ENCODE measurements at regions not wholly inside any gene's neighbourhood (a gene's known extent, or its start where the extent isn't known, plus 50 kb on each side); places are given as distances from the start of the nearest gene placed in this dataset.

GRCh38 chr6:40879169-40879568, 159.9 kb downstream of the UNC5CL start:
- no peak for ATAC-seq
- no peak overlapping the region for H3K27ac ChIP-seq (ENCODE audit: extremely low read length, insufficient read depth, low read length)
- no peaks in the 10 kb centered on the region for H3K9me3 ChIP-seq (ENCODE audit: low read length)
- BruUV-seq (replicated peaks), result no TSS peak
- no peaks in the 10 kb centered on the region for H3K79me2 ChIP-seq (ENCODE audit: insufficient read depth, low read length)
- CTCF ChIA-PET (ENCODE audit: low intra/inter-chr PET ratio, low total read pairs), result no interaction called here
- 4% methylated on average over 2 of the region's 2 CpGs for WGBS (ENCODE audit: low lambda C conversion rate)
- no peak overlapping the region for H3K4me2 ChIP-seq (ENCODE audit: low read depth, low read length)
- H4K20me1 ChIP-seq (ENCODE audit: insufficient read depth, low read length), result no peaks in the 10 kb centered on the region
- intact Hi-C loops (cut with micrococcal nuclease; ENCODE audit: unreplicated experiment) (no loop called here), in situ Hi-C loops (cut with HindIII; ENCODE audit: extremely low pct_ligation_motif_present, low pct_unique_long_range_greater_than_20kb) (no loop called here)
- TF ChIP-seq ARID4A (CRISPR knock-in tag; IDR thresholded peaks at IDR 0.05; ENCODE audit: borderline replicate concordance), result no peak
- TF ChIP-seq PITX1 (CRISPR knock-in tag; IDR thresholded peaks at IDR 0.05), result no peak
- TF ChIP-seq SNAPC2 (CRISPR knock-in tag; IDR thresholded peaks at IDR 0.05), result no peak
- no peak for TF ChIP-seq ZBTB38 (CRISPR knock-in tag; IDR thresholded peaks at IDR 0.05)
- no peak for TF ChIP-seq MATR3 (CRISPR knock-in tag; IDR thresholded peaks at IDR 0.05)
- TF ChIP-seq TGIF2 (CRISPR knock-in tag; IDR thresholded peaks at IDR 0.05), result no peak
- no peak for TF ChIP-seq ZFX (CRISPR knock-in tag; IDR thresholded peaks at IDR 0.05; ENCODE audit: low read depth)
- TF ChIP-seq NR2C2 (CRISPR knock-in tag; IDR thresholded peaks at IDR 0.05; ENCODE audit: borderline replicate concordance), result no peak
- TF ChIP-seq TCF7 (IDR thresholded peaks at IDR 0.05; ENCODE audit: low read depth), result no peak
- no peak for TF ChIP-seq MIER2 (CRISPR knock-in tag; IDR thresholded peaks at IDR 0.05)
- TF ChIP-seq MAF1 (CRISPR knock-in tag; IDR thresholded peaks at IDR 0.05; ENCODE audit: borderline replicate concordance), result no peak
- TF ChIP-seq MEIS1 (CRISPR knock-in tag; IDR thresholded peaks at IDR 0.05; ENCODE audit: borderline replicate concordance), result no peak
- TF ChIP-seq ZNF704 (CRISPR knock-in tag; IDR thresholded peaks at IDR 0.05; ENCODE audit: borderline replicate concordance), result no peak
- TF ChIP-seq BRCA1 (CRISPR knock-in tag; IDR thresholded peaks at IDR 0.05), result no peak
- POLR2A ChIA-PET, result no interaction called here
- no peak overlapping the region for H2AFZ ChIP-seq (ENCODE audit: low read length)
- H3K36me3 ChIP-seq (replicated peaks in 1 of 2; ENCODE audit: control insufficient read depth in 1 of 2, insufficient read depth in 2 of 2, low read length in 2 of 2), result no peaks in the 10 kb centered on the region
- H3K4me1 ChIP-seq (ENCODE audit: insufficient read depth, low read length), result peaks cover 5% of the 10 kb centered on the region; the same call in 1 of the 2 replicates
- DNase-seq (ENCODE audit: low spot score), result no peak
- no peak overlapping the region for H3K9ac ChIP-seq (ENCODE audit: insufficient read depth, low read depth, low read length)
- FAIRE-seq, result no peak
- H3K27me3 ChIP-seq (ENCODE audit: control insufficient read depth in 1 of 2, insufficient read depth in 2 of 2, low read length in 2 of 2), result peaks cover 0 to 10% of the 10 kb centered on the region in 2 experiments; a peak in 2 of 5 replicates
- H3K4me3 ChIP-seq (replicated peaks in 1 of 3; ENCODE audit: insufficient read depth in 1 of 3, low read depth in 2 of 3, low read length in 3 of 3), result no peak overlapping the region
